Activated CD4-positive, alpha-beta T cell treated with anti-CD3 and anti-CD28 coated beads, Interleukin-2, Interleukin-4, amounts not matched to agents 100 ng/mL and 50 ng/mL, durations not matched to agents 16 hours and 8 hours (primary cell): ENCODE measurements at regions not wholly inside any gene's neighbourhood (a gene's known extent, or its start where the extent isn't known, plus 50 kb on each side); places are given as distances from the start of the nearest gene placed in this dataset.
A peak's percentile ranks its signal among the peaks of the same experiment; 100 is the strongest.
"Not testable (repeated sequence)": the region's sequence is repeated elsewhere in the genome, so short reads cannot be mapped to it uniquely, and the experiment has no call there.

Experiments
- DNase-seq: peaks from one replicate; pipeline ENCODE4 v3.0.0-alpha.2; 2020; ENCODE audit warnings: low spot score

GRCh38 chr3:187852842-187853730 is 107.8 kb upstream of the BCL6 start:
- DNase-seq, result no peak

- no peak for DNase-seq
Measured at GRCh38 chr3:187855131-187855530, 109.9 kb upstream of the BCL6 start.

GRCh38 chr3:187856555-187856954 is 111.3 kb upstream of the BCL6 start:
- DNase-seq, result no peak

GRCh38 chr3:187858041-187858440 is 112.8 kb upstream of the BCL6 start:
- no peak for DNase-seq

- DNase-seq, result no peak
Measured at GRCh38 chr3:187858711-187859110, 113.4 kb upstream of the BCL6 start.

GRCh38 chr3:187862701-187863277 is 117.5 kb upstream of the BCL6 start:
- DNase-seq, result not testable (repeated sequence)

- peak; percentile 44 for DNase-seq
Measured at GRCh38 chr3:187870360-187871203, 125.3 kb upstream of the BCL6 start.

- DNase-seq, result no peak
Measured at GRCh38 chr3:187871204-187871591, 125.9 kb upstream of the BCL6 start.

- no peak for DNase-seq
Measured at GRCh38 chr3:187871848-187872247, 126.6 kb upstream of the BCL6 start.

- DNase-seq, result no peak
Measured at GRCh38 chr3:187873843-187874242, 128.6 kb upstream of the BCL6 start.

GRCh38 chr3:187875863-187876262 is 130.6 kb upstream of the BCL6 start:
- no peak for DNase-seq

GRCh38 chr3:187878772-187879518 is 133.7 kb upstream of the BCL6 start:
- no peak for DNase-seq

GRCh38 chr3:187880441-187880840 is 135.2 kb upstream of the BCL6 start:
- no peak for DNase-seq

GRCh38 chr3:187880851-187881250 is 135.6 kb upstream of the BCL6 start:
- DNase-seq, result no peak

- DNase-seq, result no peak
Measured at GRCh38 chr3:187888701-187889100, 143.4 kb upstream of the BCL6 start.

- DNase-seq, result no peak
Measured at GRCh38 chr3:187889106-187889505, 143.8 kb upstream of the BCL6 start.

- no peak for DNase-seq
Measured at GRCh38 chr3:187889601-187890404, 144.5 kb upstream of the BCL6 start.

- not testable (repeated sequence) for DNase-seq
Measured at GRCh38 chr3:187890405-187890752, 145.1 kb upstream of the BCL6 start.

GRCh38 chr3:187896646-187897045 is 151.4 kb upstream of the BCL6 start:
- no peak for DNase-seq

- no peak for DNase-seq
Measured at GRCh38 chr3:187899246-187899645, 154.0 kb upstream of the BCL6 start.
